Endothelial cell of hepatic sinusoid (primary cell): ENCODE measurements at regions not wholly inside any gene's neighbourhood (a gene's known extent, or its start where the extent isn't known, plus 50 kb on each side); places are given as distances from the start of the nearest gene placed in this dataset.

ENCODE experiments used
- in situ Hi-C: cut with HindIII; loops from 2 replicates; pipeline ENCODE4 v1.10.0; 2017; ENCODE audit warnings: low sequenced_read_pairs

DNA sequence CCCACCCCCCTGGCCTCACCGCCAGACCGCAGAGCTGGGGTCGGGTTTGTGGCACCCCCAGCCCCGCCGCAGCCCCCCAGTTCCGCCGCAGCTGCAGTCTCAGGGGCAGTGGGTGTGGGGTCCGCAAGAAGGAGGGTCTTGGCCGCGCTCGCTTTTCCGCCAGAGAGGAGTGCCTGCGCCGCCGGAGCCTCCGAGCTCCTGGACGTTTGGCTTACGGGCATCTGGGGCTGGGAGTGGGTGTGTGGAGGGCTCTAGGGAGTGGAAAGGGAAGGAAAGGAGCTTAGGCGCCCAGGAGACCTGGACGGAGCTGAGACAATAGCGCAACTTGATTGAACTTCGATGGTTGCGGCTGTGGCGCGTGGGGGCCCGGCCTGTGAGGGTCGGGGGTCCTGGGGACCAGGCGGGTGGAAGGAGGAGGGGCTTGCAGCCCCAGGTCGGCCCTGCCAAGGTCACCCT, 88.8 kb upstream of the IPO9 start:
- in situ Hi-C loops = no loop called here

- in situ Hi-C loops = no loop called here
These were observed 88.3 kb upstream of the IPO9 start for GRCh38 chr1:201740670-201741111.

DNA sequence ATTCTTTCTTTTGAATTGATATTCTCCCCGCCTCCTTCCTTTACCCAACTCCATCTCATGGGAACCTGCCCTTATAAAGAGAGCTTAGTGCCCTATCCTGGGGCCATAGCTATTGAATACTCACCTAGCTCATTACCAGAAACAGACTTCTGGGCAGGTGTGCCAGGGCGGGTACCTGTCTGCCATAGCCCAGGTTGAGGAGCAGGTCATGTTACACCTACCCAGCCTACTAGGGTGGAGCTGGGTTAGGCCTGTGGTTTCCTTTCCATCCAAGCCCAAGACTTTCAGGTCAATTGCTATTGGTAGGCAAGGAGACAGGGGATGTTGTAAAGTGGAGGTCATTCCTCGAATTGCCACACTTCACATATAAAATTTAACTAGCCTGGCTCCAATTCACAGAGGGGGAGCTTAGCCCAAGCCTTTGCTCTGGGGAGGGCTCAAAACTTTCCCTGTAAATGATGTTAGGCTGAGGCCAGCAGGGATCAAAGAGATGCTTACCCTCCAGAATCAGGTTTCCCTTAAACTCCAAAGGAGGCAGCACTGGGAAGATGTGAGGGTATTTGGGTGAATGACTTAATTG, 87.1 kb upstream of the IPO9 start:
- in situ Hi-C loops = no loop called here

DNA sequence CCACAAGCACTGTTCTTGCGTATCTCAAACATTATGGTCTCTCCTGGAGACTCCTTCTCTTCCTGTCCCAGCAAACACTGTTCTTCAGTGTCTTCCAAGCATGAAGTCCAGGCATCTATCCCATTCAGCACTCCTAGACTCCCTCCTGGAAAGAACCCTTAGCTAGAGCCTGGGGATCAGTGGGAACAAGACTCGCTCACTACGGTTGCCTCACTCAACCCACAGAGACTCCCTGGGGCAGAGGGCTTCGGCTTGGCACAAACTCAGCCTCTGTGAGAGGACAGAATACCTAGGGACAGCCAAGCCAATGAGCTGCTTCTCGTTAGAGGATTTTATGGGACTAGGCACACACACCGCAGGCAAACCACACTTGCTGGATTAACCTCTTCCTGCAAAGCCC, 86.5 kb upstream of the IPO9 start:
- in situ Hi-C loops = no loop called here

GRCh38 chr1:201742955-201743805, 85.8 kb upstream of the IPO9 start:
- in situ Hi-C loops = no loop called here

- in situ Hi-C loops = no loop called here
These were observed 83.9 kb upstream of the IPO9 start for GRCh38 chr1:201745023-201745422.

DNA sequence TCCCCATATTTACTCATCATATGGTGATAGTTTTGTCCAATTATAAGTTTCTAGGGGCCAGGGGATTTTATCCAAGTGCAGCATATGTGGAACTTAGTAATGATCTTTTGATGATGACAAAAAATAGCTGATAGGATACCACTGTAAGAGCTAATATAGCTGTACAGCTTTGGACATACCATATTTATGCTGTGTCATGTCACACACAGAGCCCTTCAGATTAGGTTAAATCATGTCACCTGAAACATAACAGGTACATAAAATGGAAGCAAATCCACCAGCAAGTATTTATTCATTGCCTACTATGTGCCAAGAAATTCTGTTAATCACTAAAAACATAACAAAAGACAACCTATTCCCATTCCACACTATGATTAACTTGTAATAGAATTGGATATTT, 82.8 kb upstream of the IPO9 start:
- in situ Hi-C loops = no loop called here

- in situ Hi-C loops = no loop called here
These were observed 81.7 kb upstream of the IPO9 start for GRCh38 chr1:201747261-201747660.

DNA sequence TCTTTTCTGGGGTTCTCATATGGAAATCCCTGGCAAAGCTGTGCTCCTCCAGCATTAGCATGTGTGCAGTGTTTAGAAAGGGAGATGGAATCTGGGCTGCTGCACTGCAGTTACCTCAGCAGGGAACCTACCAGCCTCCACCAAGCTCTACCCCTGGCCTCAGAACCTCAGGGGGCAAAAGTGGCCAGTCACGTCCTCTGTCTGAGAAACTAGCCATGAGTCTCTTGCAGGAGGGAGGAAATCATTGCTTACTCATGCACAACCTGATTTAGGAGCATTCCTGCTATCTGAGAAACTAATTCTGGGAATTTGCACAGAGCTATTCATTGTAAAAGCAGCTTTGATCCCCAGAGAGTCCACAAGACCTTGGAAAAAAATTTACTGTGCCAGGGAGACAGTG, 80.6 kb upstream of the IPO9 start:
- in situ Hi-C loops = no loop called here

GRCh38 chr1:201749059-201749690, 79.8 kb upstream of the IPO9 start:
- in situ Hi-C loops = no loop called here

GRCh38 chr1:201750120-201750519, 78.8 kb upstream of the IPO9 start:
- in situ Hi-C loops = no loop called here

DNA sequence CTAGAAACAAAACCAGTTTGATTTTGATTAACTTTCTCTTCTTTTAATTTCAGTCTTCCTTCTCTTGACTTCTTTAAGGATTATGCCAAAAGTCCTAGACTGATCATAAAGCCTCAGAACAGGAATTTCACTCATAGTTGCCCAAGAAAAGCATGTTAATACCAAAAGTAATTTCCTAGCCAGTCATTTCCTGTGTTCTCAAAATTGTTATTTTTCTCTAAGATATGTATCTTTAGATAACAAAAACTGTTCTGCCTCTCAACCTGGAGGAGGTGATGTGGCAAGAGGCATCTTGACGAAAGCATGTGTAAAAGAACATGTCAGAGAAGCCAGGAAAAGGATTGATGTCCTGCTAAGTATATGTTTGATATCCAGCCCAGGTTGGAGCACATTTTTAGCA, 78.0 kb upstream of the IPO9 start:
- in situ Hi-C loops = no loop called here

DNA sequence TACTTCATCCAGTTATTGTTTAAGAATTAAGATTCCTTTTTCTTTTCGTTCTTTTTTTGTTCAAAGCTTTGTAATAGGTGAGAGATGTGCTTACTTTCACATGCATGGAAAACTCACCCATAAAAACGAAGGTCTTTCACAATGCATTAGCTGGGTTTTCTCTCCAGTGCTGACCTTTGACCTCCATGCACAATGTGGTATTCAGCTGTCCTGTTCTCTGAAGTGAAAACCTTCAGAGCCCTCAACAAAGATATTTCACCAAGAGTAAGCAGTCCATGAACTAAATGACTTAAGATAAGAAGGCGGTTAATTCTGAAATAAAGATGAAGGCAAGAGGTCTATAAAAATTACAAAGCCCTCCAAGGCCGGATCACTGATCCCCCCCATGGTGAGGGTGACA, 77.1 kb upstream of the IPO9 start:
- in situ Hi-C loops = no loop called here

DNA sequence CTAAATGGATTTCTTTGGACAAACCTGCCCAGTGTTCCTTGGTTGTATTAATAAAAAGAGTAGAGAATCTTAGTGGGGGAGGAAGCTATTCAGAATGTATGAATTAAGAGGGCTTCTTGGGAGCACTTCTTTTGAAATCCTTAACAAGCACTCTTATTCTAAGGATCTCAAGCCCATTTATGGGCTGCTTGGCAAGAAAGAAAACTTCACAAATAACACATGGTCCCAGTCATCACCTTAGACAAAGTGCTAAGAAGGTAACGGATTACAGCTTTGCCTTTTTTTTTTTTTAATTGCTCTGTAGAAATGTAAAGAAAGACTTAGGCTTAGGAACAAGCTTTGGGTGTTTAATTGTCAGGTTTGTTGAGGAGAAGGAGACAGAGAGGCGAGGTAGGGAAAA, 76.6 kb upstream of the IPO9 start:
- in situ Hi-C loops = no loop called here

DNA sequence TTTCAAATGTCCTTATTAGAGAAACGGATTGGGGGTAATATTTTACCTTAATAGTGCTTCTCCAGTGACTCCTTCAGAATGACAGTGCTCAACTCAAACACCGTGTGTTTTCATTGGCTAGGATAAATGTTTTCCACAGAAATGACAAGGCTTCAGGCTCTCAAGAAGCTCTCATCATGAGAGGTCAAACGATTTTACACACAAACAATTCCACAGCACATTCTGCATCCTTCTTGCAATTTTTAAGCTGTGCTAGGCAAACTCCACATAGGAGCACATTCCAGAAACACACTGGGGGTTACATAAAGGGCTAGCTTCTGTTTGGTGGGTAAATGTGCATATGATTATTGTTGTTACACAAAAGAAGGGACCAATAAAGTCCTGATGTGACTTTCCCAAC, 75.5 kb upstream of the IPO9 start:
- in situ Hi-C loops = no loop called here

GRCh38 chr1:201754353-201754752, 74.6 kb upstream of the IPO9 start:
- in situ Hi-C loops = no loop called here

GRCh38 chr1:201755200-201755599, 73.8 kb upstream of the IPO9 start:
- in situ Hi-C loops = loop anchor here (5.0 kb wide), 1 partner anchor 37 kb away; no protein-coding TSS in a partner anchor

DNA sequence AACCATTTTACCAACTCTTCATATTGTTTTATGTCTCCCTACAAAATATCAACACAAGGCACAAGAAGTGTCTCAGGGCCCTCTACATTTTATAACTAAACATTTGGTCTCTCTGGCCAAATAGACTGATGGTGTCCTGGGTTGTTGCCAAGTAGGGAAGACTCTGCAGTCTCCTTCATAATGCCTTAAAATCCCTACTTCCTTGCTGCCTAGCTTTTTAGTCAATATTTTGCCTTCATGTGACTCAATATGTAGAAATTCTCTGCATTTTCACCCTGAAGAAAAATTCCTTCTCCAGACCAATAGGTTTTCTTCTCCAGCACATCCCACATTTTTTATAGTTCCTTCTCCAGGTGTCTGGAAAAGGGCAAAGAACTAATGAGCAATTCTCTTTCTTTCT, 72.6 kb upstream of the IPO9 start:
- in situ Hi-C loops = loop anchor here (5.0 kb wide), 1 partner anchor 36 kb away; no protein-coding TSS in a partner anchor

- in situ Hi-C loops = loop anchor here (5.0 kb wide), 1 partner anchor 34 kb away; no protein-coding TSS in a partner anchor
These were observed 70.4 kb upstream of the IPO9 start for GRCh38 chr1:201758499-201759050.

DNA sequence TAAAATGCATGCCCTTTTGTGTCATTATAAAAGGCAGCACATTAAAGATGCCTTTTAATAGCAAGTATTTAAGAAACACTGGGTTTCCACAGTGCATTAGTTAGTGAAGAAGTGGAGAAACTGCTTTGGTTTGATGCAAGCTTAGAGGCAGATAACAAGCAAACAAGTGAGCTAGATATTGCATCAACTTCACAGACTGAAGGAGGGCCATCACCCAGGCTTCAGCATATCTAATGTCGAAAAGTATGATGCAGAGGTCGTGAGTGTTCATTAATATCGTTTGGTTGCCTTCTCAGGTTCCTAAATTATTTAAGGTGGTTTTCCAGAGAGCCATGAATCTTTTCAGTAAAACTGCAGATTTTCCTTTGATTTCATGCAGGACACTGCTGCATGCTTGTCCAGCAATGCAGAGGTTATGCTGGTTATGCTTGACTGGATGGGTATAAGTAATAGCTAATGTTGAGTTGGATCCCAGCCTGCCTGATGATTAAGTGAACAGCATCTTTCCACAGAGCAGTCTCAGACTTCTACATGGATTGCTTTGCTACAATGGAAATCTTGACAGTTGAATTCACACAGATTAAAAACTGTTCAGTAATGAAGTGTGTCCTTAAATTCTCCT, 69.7 kb upstream of the IPO9 start:
- in situ Hi-C loops = loop anchor here (5.0 kb wide), 1 partner anchor 33 kb away; no protein-coding TSS in a partner anchor

DNA sequence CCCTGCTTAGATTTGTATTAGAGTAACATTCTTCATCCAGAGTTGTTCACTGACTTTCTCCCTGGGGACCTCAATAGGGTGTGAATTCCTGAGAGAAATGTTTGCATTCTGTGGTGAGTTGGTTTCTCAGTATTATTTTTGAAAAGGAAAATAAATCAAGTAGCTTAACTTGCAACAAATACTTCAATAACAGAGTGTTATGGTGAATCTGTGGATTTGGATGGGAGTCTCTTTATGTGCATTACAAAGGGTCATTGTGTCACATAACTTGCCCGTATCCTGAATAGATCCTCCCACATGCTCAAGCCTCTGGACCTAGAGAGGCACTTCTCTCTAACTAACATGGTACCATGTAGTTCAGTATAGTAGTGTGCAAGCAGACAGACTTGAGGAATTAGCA, 68.4 kb upstream of the IPO9 start:
- in situ Hi-C loops = loop anchor here (5.0 kb wide), 1 partner anchor 43 kb away; no protein-coding TSS in a partner anchor
